ENCODE measurements at regions not wholly inside any gene's neighbourhood (a gene's known extent, or its start where the extent isn't known, plus 50 kb on each side); places are given as distances from the start of the nearest gene placed in this dataset.

GRCh38 chr14:53772936-53773335, 183.7 kb downstream of the BMP4 start:
- TF ChIP-seq EZH2phosphoT487 (IDR thresholded peaks at IDR 0.05; ENCODE audit: borderline replicate concordance, low read length) (no peak), CTCF (conservative IDR thresholded peaks at IDR 0.05; ENCODE audit: low read depth, low read length) (no peak), EZH2 (IDR thresholded peaks at IDR 0.05; ENCODE audit: low read length, unreplicated experiment) (no peak)

Data from PC-3 (cell line).